Upper lobe of right lung (tissue), 1 donor: ENCODE measurements at regions not wholly inside any gene's neighbourhood (a gene's known extent, or its start where the extent isn't known, plus 50 kb on each side); places are given as distances from the start of the nearest gene placed in this dataset.

Experiments
- ATAC-seq: fragments of 200-7000 bp; cut with Tn5 transposase; one replicate; pipeline ENCODE4 v1.9.1; 2020; ENCODE audit warnings: mild to moderate bottlenecking, moderate library complexity
- DNase-seq: peaks from one replicate; pipeline ENCODE4 v3.0.0-alpha.2; 2020
- H3K27ac ChIP-seq: fragments of 200-600 bp; one replicate; pipeline ENCODE4 v1.8.0; 2022
- H3K27me3 ChIP-seq: fragments of 200-600 bp; one replicate; pipeline ENCODE4 v1.8.0; 2022; ENCODE audit warnings: mild to moderate bottlenecking
- H3K36me3 ChIP-seq: fragments of 200-600 bp; one replicate; pipeline ENCODE4 v1.8.0; 2022
- H3K4me1 ChIP-seq: fragments of 200-600 bp; one replicate; pipeline ENCODE4 v1.8.0; 2022
- H3K4me3 ChIP-seq: fragments of 200-600 bp; one replicate; pipeline ENCODE4 v1.8.0; 2022; ENCODE audit warnings: mild to moderate bottlenecking
- H3K9me3 ChIP-seq: fragments of 200-600 bp; one replicate; pipeline ENCODE4 v1.8.0; 2022
- CTCF ChIP-seq: fragments of 200-600 bp; IDR thresholded peaks from one replicate; pipeline ENCODE4 v1.8.0; 2022; ENCODE audit warnings: antibody characterized with exemption
- intact Hi-C: fragments of 100-400 bp; cut with DNase I; formaldehyde crosslinking; loops from one replicate; pipeline ENCODE4 v1.11.0; 2022
- donor health status: DM: no; HTN: yes; CAD: no; lungs with severe emphysema.

- intact Hi-C loops, result no loop called here
- Histone ChIP-seq H3K9me3 (no peaks in the 10 kb centered on the region), H3K4me3 (no peak overlapping the region), H3K27me3 (no peaks in the 10 kb centered on the region), H3K4me1 (no peaks in the 10 kb centered on the region), H3K27ac (no peak overlapping the region), H3K36me3 (no peaks in the 10 kb centered on the region)
- no peak for TF ChIP-seq CTCF
- ATAC-seq, result no peak
- no peak for DNase-seq
These were observed 139.8 kb downstream of the NEDD1 start for GRCh38 chr12:97046901-97047300.

- ATAC-seq (no peak), DNase-seq (no peak)
- no peak for TF ChIP-seq CTCF
- no peaks in the 10 kb centered on the region for H3K36me3 ChIP-seq
- H3K9me3 ChIP-seq, result no peaks in the 10 kb centered on the region
- no peaks in the 10 kb centered on the region for H3K4me1 ChIP-seq
- H3K27ac ChIP-seq, result no peak overlapping the region
- H3K27me3 ChIP-seq, result no peaks in the 10 kb centered on the region
- H3K4me3 ChIP-seq, result no peak overlapping the region
- intact Hi-C loops, result no loop called here
These were observed 140.3 kb downstream of the NEDD1 start for GRCh38 chr12:97047361-97047760.

- H3K36me3 ChIP-seq, result no peaks in the 10 kb centered on the region
- H3K9me3 ChIP-seq, result no peaks in the 10 kb centered on the region
- H3K27ac ChIP-seq, result no peak overlapping the region
- no peak overlapping the region for H3K4me3 ChIP-seq
- no peak for TF ChIP-seq CTCF
- H3K27me3 ChIP-seq, result no peaks in the 10 kb centered on the region
- DNase-seq, result no peak
- intact Hi-C loops, result no loop called here
- H3K4me1 ChIP-seq, result no peaks in the 10 kb centered on the region
- ATAC-seq, result no peak
These were observed 141.5 kb downstream of the NEDD1 start for GRCh38 chr12:97048421-97049035.

- Histone ChIP-seq H3K27ac (no peak overlapping the region), H3K36me3 (no peaks in the 10 kb centered on the region), H3K4me3 (no peak overlapping the region), H3K9me3 (no peaks in the 10 kb centered on the region), H3K27me3 (no peaks in the 10 kb centered on the region), H3K4me1 (no peaks in the 10 kb centered on the region)
- TF ChIP-seq CTCF, result no peak
- intact Hi-C loops, result no loop called here
- no peak for ATAC-seq
- no peak for DNase-seq
These were observed 143.5 kb downstream of the NEDD1 start for GRCh38 chr12:97050509-97050908.

GRCh38 chr12:97051341-97051740 lies 144.3 kb downstream of the NEDD1 start:
- no peaks in the 10 kb centered on the region for H3K9me3 ChIP-seq
- H3K27ac ChIP-seq, result no peak overlapping the region
- ATAC-seq (no peak), DNase-seq (no peak)
- H3K4me1 ChIP-seq, result no peaks in the 10 kb centered on the region
- intact Hi-C loops, result no loop called here
- H3K27me3 ChIP-seq, result no peaks in the 10 kb centered on the region
- no peak for TF ChIP-seq CTCF
- no peaks in the 10 kb centered on the region for H3K36me3 ChIP-seq
- H3K4me3 ChIP-seq, result no peak overlapping the region

GRCh38 chr12:97061171-97061570 lies 154.1 kb downstream of the NEDD1 start:
- H3K27me3 ChIP-seq, result no peaks in the 10 kb centered on the region
- H3K36me3 ChIP-seq, result no peaks in the 10 kb centered on the region
- TF ChIP-seq CTCF, result no peak
- no peaks in the 10 kb centered on the region for H3K4me1 ChIP-seq
- no peak overlapping the region for H3K4me3 ChIP-seq
- ATAC-seq, result no peak
- intact Hi-C loops, result no loop called here
- no peak overlapping the region for H3K27ac ChIP-seq
- no peaks in the 10 kb centered on the region for H3K9me3 ChIP-seq
- no peak for DNase-seq
